Uterus (tissue), 2 donors: ENCODE measurements at regions not wholly inside any gene's neighbourhood (a gene's known extent, or its start where the extent isn't known, plus 50 kb on each side); places are given as distances from the start of the nearest gene placed in this dataset.

ENCODE experiments used
- POLR2A ChIP-seq, 2 donors: fragments of 450-650 bp; IDR thresholded peaks; one replicate each; pipeline ENCODE4 v1.6.1; 2016; ENCODE audit warnings: antibody characterized with exemption in 2 of 2, mild to moderate bottlenecking in 1 of 2, moderate library complexity in 1 of 2
- TF ChIP-seq, protein P1 (sequence below), 4 experiments: fragments of 200-600 bp in 2 of 4; fragments of 450-650 bp in 2 of 4; sonication (generic) in 2 of 4; IDR thresholded peaks; one replicate each; pipeline ENCODE4 v1.5.1; 2016 to 2019; ENCODE audit warnings: antibody characterized with exemption in 4 of 4, mild to moderate bottlenecking in 2 of 4, moderate library complexity in 1 of 4

DNA sequence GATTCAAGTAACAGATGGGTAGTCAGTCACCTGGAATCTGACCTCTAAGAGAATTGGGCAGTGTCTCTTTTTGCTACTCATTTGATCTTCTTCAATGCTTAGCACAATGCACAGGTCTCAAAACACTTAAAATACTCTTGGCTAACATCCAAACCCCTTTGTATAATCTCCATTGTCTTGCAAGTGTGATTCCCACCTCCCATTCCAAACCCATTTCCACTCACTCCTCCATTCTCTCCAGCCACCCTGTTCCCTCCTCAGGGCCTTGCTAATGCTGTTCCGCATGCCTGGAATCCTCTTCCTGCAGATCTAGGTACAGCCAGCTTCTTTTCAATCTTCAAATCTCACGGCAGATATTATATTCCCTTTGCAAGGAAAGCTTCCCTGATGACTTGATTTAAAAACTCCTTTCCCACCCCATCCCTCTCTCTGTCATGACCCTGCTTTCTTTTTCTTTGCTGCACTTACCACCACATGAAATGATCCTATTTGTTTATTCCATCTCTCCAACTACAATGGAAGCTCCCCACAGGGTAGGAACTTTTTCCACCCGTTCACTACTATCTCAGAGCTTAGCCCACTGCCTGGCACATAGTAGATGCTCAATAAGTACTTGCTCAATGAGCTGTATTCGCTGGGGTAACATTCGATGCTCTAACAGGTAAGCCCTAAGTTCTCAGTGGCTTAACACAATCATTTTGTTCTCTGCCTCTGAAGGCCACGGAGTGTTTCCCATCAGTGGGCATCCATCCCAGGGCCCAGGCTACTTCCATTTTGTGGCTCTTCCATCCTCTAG, 121.7 kb downstream of the MN1 start:
- TF ChIP-seq, protein P1, sequence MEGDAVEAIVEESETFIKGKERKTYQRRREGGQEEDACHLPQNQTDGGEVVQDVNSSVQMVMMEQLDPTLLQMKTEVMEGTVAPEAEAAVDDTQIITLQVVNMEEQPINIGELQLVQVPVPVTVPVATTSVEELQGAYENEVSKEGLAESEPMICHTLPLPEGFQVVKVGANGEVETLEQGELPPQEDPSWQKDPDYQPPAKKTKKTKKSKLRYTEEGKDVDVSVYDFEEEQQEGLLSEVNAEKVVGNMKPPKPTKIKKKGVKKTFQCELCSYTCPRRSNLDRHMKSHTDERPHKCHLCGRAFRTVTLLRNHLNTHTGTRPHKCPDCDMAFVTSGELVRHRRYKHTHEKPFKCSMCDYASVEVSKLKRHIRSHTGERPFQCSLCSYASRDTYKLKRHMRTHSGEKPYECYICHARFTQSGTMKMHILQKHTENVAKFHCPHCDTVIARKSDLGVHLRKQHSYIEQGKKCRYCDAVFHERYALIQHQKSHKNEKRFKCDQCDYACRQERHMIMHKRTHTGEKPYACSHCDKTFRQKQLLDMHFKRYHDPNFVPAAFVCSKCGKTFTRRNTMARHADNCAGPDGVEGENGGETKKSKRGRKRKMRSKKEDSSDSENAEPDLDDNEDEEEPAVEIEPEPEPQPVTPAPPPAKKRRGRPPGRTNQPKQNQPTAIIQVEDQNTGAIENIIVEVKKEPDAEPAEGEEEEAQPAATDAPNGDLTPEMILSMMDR (IDR thresholded peaks at IDR 0.05): no peak
- no peak for TF ChIP-seq POLR2A (IDR thresholded peaks at IDR 0.05)
